ENCODE measurements at regions not wholly inside any gene's neighbourhood (a gene's known extent, or its start where the extent isn't known, plus 50 kb on each side); places are given as distances from the start of the nearest gene placed in this dataset.

GRCh38 chr13:104592545-104593250 lies 1526.5 kb upstream of the SLC10A2 start:
- TF ChIP-seq, protein P1, sequence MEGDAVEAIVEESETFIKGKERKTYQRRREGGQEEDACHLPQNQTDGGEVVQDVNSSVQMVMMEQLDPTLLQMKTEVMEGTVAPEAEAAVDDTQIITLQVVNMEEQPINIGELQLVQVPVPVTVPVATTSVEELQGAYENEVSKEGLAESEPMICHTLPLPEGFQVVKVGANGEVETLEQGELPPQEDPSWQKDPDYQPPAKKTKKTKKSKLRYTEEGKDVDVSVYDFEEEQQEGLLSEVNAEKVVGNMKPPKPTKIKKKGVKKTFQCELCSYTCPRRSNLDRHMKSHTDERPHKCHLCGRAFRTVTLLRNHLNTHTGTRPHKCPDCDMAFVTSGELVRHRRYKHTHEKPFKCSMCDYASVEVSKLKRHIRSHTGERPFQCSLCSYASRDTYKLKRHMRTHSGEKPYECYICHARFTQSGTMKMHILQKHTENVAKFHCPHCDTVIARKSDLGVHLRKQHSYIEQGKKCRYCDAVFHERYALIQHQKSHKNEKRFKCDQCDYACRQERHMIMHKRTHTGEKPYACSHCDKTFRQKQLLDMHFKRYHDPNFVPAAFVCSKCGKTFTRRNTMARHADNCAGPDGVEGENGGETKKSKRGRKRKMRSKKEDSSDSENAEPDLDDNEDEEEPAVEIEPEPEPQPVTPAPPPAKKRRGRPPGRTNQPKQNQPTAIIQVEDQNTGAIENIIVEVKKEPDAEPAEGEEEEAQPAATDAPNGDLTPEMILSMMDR (IDR thresholded peaks at IDR 0.05; ENCODE audit: low read length) = no peak
- no peak for TF ChIP-seq EZH2 (IDR thresholded peaks at IDR 0.05; ENCODE audit: borderline replicate concordance, low read length)

DNA sequence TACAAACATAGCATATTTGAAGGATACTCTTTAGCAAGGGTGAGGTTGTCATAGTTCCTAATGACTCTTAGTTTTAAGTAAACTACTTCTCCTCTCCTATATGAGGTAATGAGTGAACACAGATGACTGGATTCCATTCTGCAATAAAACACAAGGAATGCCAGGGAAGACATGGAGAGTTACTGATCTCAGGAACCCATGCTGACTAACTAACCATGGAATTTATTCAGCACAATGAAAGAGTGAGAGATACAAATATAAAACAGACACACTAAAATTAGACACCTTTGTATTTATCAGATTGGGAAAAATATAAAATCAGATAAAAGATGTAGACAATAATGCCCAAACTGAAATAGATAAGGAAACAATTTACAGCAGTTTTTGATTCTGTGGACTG lies 1525.9 kb upstream of the SLC10A2 start:
- Histone ChIP-seq H3K9ac (ENCODE audit: low read length) (no peak overlapping the region), H3K9me3 (ENCODE audit: low read length) (no peaks in the 10 kb centered on the region), H2AFZ (ENCODE audit: low read length) (no peak overlapping the region), H3K4me3 (ENCODE audit: low read depth, low read length, poor library complexity, severe bottlenecking) (no peak overlapping the region), H4K20me1 (ENCODE audit: insufficient read depth, low read length) (no peaks in the 10 kb centered on the region), H3K36me3 (ENCODE audit: insufficient read depth, low read length) (no peaks in the 10 kb centered on the region), H3K27ac (ENCODE audit: low read depth, low read length, poor library complexity, severe bottlenecking) (no peak overlapping the region), H3K4me1 (ENCODE audit: insufficient read depth, low read length, severe bottlenecking) (no peaks in the 10 kb centered on the region), H3K4me2 (ENCODE audit: low read length) (no peak overlapping the region), H3K9me2 (ENCODE audit: low read depth, low read length) (no peaks in the 10 kb centered on the region), H3F3A (ENCODE audit: insufficient read depth, low read length) (no peaks in the 10 kb centered on the region), H3K79me2 (ENCODE audit: insufficient read depth, low read length) (no peaks in the 10 kb centered on the region), H3K27me3 (ENCODE audit: insufficient read depth, low read length) (no peaks in the 10 kb centered on the region)
- no peak for TF ChIP-seq EZH2 (IDR thresholded peaks at IDR 0.05; ENCODE audit: borderline replicate concordance, low read length)
- TF ChIP-seq, protein P1 (IDR thresholded peaks at IDR 0.05; ENCODE audit: low read length) = no peak

More at GRCh38 chr13:104592545-104593250, 1526.5 kb upstream of the SLC10A2 start:
- no peaks in the 10 kb centered on the region for H3F3A ChIP-seq (ENCODE audit: insufficient read depth, low read length)
- no peak overlapping the region for H2AFZ ChIP-seq (ENCODE audit: low read length)
- H3K4me1 ChIP-seq (ENCODE audit: insufficient read depth, low read length, severe bottlenecking) = no peaks in the 10 kb centered on the region
- H4K20me1 ChIP-seq (ENCODE audit: insufficient read depth, low read length) = no peaks in the 10 kb centered on the region
- no peak overlapping the region for H3K9ac ChIP-seq (ENCODE audit: low read length)
- H3K9me3 ChIP-seq (ENCODE audit: low read length) = no peaks in the 10 kb centered on the region
- H3K36me3 ChIP-seq (ENCODE audit: insufficient read depth, low read length) = no peaks in the 10 kb centered on the region
- H3K4me3 ChIP-seq (ENCODE audit: low read depth, low read length, poor library complexity, severe bottlenecking) = no peak overlapping the region
- no peaks in the 10 kb centered on the region for H3K27me3 ChIP-seq (ENCODE audit: insufficient read depth, low read length)
- H3K4me2 ChIP-seq (ENCODE audit: low read length) = no peak overlapping the region
- no peaks in the 10 kb centered on the region for H3K79me2 ChIP-seq (ENCODE audit: insufficient read depth, low read length)
- no peaks in the 10 kb centered on the region for H3K9me2 ChIP-seq (ENCODE audit: low read depth, low read length)
- no peak overlapping the region for H3K27ac ChIP-seq (ENCODE audit: low read depth, low read length, poor library complexity, severe bottlenecking)

DNA sequence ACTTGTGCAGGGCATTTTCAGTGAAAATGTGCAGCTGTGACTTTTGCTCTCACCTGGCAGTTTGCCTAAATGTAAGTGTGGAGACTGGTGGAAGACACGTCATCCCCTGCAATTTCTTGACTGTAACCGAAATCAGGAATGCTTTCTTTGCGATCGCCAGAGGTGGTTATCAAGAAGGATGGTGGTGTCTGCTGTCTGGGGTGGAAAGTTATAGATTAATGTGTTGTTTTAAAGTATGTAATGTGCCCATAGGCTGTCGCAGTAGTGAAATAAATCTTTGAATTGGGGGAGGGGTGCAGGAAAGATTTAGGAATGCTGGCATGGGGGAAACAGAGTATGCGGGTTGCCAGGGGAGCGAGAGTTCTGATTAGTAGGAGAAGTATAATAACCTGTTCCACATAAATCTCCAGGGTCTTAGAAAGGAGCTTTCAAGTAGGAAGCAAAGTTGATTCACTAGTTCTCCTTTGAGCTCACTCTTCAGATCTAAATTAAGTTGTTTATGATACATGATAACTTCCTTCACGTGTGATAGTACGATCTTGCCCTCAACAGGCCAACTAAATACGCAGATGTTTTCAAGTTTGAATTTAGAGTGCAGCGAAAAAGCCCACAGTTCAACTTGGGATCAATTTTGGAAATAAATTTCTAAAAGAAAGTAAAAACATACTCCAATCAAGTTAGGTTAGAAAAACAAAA lies 1520.0 kb upstream of the SLC10A2 start:
- Histone ChIP-seq H2AFZ (ENCODE audit: low read length) (no peak overlapping the region), H3K9ac (ENCODE audit: low read length) (no peak overlapping the region), H3K79me2 (ENCODE audit: insufficient read depth, low read length) (no peaks in the 10 kb centered on the region), H3K27ac (ENCODE audit: low read depth, low read length, poor library complexity, severe bottlenecking) (no peak overlapping the region), H3K27me3 (ENCODE audit: insufficient read depth, low read length) (no peaks in the 10 kb centered on the region), H3K36me3 (ENCODE audit: insufficient read depth, low read length) (no peaks in the 10 kb centered on the region), H3K4me1 (ENCODE audit: insufficient read depth, low read length, severe bottlenecking) (no peaks in the 10 kb centered on the region), H3K4me3 (ENCODE audit: low read depth, low read length, poor library complexity, severe bottlenecking) (no peak overlapping the region), H3K9me3 (ENCODE audit: low read length) (no peaks in the 10 kb centered on the region), H3K9me2 (ENCODE audit: low read depth, low read length) (no peaks in the 10 kb centered on the region), H3F3A (ENCODE audit: insufficient read depth, low read length) (no peaks in the 10 kb centered on the region), H3K4me2 (ENCODE audit: low read length) (no peak overlapping the region), H4K20me1 (ENCODE audit: insufficient read depth, low read length) (no peaks in the 10 kb centered on the region)
- no peak for TF ChIP-seq EZH2 (IDR thresholded peaks at IDR 0.05; ENCODE audit: borderline replicate concordance, low read length)
- TF ChIP-seq, protein P1 (IDR thresholded peaks at IDR 0.05; ENCODE audit: low read length) = no peak
